Skeletal muscle tissue (tissue), 3 donors: ENCODE measurements at regions not wholly inside any gene's neighbourhood (a gene's known extent, or its start where the extent isn't known, plus 50 kb on each side); places are given as distances from the start of the nearest gene placed in this dataset.

Experiments used
- H3K27ac ChIP-seq: one replicate; pipeline ENCODE4 v1.7.0; 2013; ENCODE audit warnings: mild to moderate bottlenecking, low read depth, low read length, inconsistent platforms
- H3K27me3 ChIP-seq, 3 donors: one replicate each; pipeline ENCODE4 v1.7.0; 2013; ENCODE audit warnings: low read length in 3 of 3; ENCODE audit not compliant: control insufficient read depth in 3 of 3, insufficient read depth in 3 of 3
- H3K36me3 ChIP-seq, 3 donors: one replicate each; pipeline ENCODE4 v1.7.0; 2013; ENCODE audit warnings: low read length in 3 of 3; ENCODE audit not compliant: control insufficient read depth in 3 of 3, insufficient read depth in 3 of 3
- H3K4me1 ChIP-seq, 3 donors: one replicate each; pipeline ENCODE4 v1.7.0; 2013; ENCODE audit warnings: low read length in 3 of 3, mild to moderate bottlenecking in 3 of 3; ENCODE audit not compliant: control insufficient read depth in 3 of 3, insufficient read depth in 3 of 3
- H3K4me3 ChIP-seq, 3 donors: one replicate each; pipeline ENCODE4 v1.7.0; 2013; ENCODE audit warnings: low read length in 3 of 3
- H3K9ac ChIP-seq, 3 donors: one replicate each; pipeline ENCODE4 v1.7.0; 2013; ENCODE audit warnings: low read length in 3 of 3, mild to moderate bottlenecking in 3 of 3, moderate library complexity in 2 of 3, low read depth in 1 of 3
- H3K9me3 ChIP-seq, 3 donors: one replicate each; pipeline ENCODE4 v1.7.0; 2013; ENCODE audit warnings: low read length in 3 of 3; ENCODE audit not compliant: control insufficient read depth in 3 of 3
- donor health status: Osteomylitis.

DNA sequence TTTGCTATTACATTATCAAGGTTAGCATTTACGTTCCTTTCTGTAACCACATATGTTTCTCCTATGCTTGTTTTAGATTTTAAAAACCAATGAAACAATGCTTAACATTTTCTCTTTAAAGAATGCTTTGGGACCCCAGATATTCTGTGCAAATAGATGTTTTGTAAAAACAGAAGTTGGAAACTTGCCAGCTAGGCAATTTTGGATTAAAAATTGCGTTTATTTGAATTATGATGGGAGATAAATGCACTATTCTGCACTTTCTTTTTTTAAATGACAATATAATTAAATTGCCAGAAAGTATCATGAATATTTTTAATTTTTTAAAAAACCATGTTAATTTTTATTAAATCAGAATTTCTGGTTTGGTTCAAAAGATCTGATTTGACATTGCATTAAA is 81.6 kb downstream of the MACIR start:
- no peak overlapping the region for H3K9ac ChIP-seq
- H3K27ac ChIP-seq: no peak overlapping the region
- no peaks in the 10 kb centered on the region for H3K36me3 ChIP-seq
- no peaks in the 10 kb centered on the region for H3K4me1 ChIP-seq
- no peaks in the 10 kb centered on the region for H3K27me3 ChIP-seq
- H3K4me3 ChIP-seq: no peak overlapping the region
- H3K9me3 ChIP-seq: no peaks in the 10 kb centered on the region

- H3K4me3 ChIP-seq: no peak overlapping the region
Measured at GRCh38 chr5:103336941-103337340, 78.4 kb downstream of the MACIR start.

DNA sequence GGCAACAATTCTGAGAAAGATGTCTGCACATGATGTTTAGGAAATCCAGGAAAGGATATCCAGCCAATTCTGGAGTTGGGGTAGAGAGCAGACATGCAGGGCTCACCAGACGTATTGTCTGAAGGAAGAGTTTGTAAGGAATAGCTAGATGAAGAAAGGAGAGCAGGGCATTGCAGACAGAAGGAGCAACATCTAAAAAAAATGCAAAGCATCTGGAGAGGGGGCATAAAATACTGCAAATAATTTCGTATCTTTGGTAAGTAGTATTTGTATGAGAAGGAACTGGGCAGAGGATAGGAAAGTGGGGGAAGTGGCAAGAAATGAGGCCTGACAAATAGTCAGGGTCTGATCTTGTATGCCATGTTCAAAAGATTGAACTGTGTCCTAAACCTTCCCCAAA is 74.8 kb downstream of the MACIR start:
- Histone ChIP-seq H3K9ac (no peak overlapping the region), H3K4me3 (no peak overlapping the region), H3K27ac (no peak overlapping the region), H3K4me1 (no peaks in the 10 kb centered on the region), H3K9me3 (no peaks in the 10 kb centered on the region), H3K36me3 (no peaks in the 10 kb centered on the region), H3K27me3 (no peaks in the 10 kb centered on the region)

More at GRCh38 chr5:103336941-103337340, 78.4 kb downstream of the MACIR start:
- H3K9me3 ChIP-seq: no peaks in the 10 kb centered on the region
- H3K9ac ChIP-seq: no peak overlapping the region
- H3K27ac ChIP-seq: no peak overlapping the region
- no peaks in the 10 kb centered on the region for H3K36me3 ChIP-seq
- no peaks in the 10 kb centered on the region for H3K27me3 ChIP-seq
- no peaks in the 10 kb centered on the region for H3K4me1 ChIP-seq

DNA sequence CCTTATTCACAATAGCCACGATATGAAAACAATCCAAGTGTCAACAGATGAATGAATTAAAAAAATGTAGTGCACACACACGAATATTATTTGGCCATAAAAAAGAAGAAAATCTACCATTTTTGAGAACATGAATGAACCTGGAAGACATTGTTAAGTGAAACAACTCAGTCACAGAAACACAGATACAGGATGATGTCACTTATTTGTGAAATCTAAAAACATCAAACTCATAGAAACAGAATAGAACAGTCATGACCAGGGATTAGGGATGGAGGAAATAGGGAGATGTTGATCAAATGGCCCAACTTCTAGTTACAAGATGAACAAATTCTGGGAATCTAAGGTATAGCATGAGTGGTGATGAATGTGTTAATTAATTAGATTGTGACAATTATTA is 72.3 kb downstream of the MACIR start:
- H3K4me1 ChIP-seq: no peaks in the 10 kb centered on the region
- H3K27me3 ChIP-seq: no peaks in the 10 kb centered on the region
- H3K27ac ChIP-seq: no peak overlapping the region
- no peaks in the 10 kb centered on the region for H3K9me3 ChIP-seq
- no peaks in the 10 kb centered on the region for H3K36me3 ChIP-seq
- no peak overlapping the region for H3K9ac ChIP-seq
- no peak overlapping the region for H3K4me3 ChIP-seq
